ENCODE measurements at regions not wholly inside any gene's neighbourhood (a gene's known extent, or its start where the extent isn't known, plus 50 kb on each side); places are given as distances from the start of the nearest gene placed in this dataset.

DNA sequence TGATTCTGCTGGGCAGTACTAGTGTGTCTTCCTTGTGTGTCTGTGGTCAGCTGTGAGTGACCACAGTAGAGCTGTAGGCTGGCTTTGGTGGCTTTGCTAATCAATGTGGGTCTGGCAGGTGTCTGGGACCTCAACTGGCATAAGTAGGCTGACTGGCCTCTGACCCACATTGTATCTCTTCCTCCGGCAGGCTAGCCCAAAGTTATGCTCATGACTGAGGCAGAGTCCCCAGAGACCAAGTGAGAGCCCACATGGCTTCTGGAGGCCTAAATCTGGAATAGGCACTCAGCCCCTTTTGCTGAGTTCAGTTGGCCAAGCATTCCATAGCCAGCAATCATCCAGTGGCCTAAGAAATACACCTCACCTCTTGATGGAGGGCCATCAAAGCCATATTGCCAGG is 289.1 kb upstream of the SUCLG2 start:
- Histone ChIP-seq H3K36me3 (ENCODE audit: control insufficient read depth, insufficient read depth, low read length) (no peaks in the 10 kb centered on the region), H3K9me3 (no peaks in the 10 kb centered on the region), H3K4me1 (0 out of 2 replicates have a peak, but pooled peaks cover 9% of the 10 kb centered on the region), H3K27me3 (replicated peaks; ENCODE audit: control insufficient read depth, insufficient read depth, low read length) (no peaks in the 10 kb centered on the region), H3K4me3 (ENCODE audit: low read depth, low read length) (no peak overlapping the region)
- intact Hi-C loops (cut with micrococcal nuclease; ENCODE audit: unreplicated experiment), result no loop called here
- CTCF ChIA-PET, result no interaction called here
- no peak overlapping the region for H3K27ac Mint-ChIP-seq (ENCODE audit: unreplicated experiment)
- POLR2A ChIA-PET, result no interaction called here
- no peaks in the 10 kb centered on the region for H3K36me3 Mint-ChIP-seq (ENCODE audit: insufficient read depth, unreplicated experiment)
- no peak overlapping the region for H3K4me3 Mint-ChIP-seq (ENCODE audit: unreplicated experiment)
- no peaks in the 10 kb centered on the region for H3K27me3 Mint-ChIP-seq (ENCODE audit: insufficient read depth, unreplicated experiment)
- H3K4me1 Mint-ChIP-seq (ENCODE audit: low read depth, unreplicated experiment), result no peaks in the 10 kb centered on the region
- H3K9me3 Mint-ChIP-seq (ENCODE audit: unreplicated experiment), result no peaks in the 10 kb centered on the region
- TF ChIP-seq, protein P1, sequence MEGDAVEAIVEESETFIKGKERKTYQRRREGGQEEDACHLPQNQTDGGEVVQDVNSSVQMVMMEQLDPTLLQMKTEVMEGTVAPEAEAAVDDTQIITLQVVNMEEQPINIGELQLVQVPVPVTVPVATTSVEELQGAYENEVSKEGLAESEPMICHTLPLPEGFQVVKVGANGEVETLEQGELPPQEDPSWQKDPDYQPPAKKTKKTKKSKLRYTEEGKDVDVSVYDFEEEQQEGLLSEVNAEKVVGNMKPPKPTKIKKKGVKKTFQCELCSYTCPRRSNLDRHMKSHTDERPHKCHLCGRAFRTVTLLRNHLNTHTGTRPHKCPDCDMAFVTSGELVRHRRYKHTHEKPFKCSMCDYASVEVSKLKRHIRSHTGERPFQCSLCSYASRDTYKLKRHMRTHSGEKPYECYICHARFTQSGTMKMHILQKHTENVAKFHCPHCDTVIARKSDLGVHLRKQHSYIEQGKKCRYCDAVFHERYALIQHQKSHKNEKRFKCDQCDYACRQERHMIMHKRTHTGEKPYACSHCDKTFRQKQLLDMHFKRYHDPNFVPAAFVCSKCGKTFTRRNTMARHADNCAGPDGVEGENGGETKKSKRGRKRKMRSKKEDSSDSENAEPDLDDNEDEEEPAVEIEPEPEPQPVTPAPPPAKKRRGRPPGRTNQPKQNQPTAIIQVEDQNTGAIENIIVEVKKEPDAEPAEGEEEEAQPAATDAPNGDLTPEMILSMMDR (IDR thresholded peaks at IDR 0.05; ENCODE audit: insufficient read depth in 1 of 2, low read depth in 1 of 2, low read length in 1 of 2, severe bottlenecking in 1 of 2, unreplicated experiment in 1 of 2), result no peak
- no peak for DNase-seq
- BruUV-seq (replicated peaks), result no TSS peak

DNA sequence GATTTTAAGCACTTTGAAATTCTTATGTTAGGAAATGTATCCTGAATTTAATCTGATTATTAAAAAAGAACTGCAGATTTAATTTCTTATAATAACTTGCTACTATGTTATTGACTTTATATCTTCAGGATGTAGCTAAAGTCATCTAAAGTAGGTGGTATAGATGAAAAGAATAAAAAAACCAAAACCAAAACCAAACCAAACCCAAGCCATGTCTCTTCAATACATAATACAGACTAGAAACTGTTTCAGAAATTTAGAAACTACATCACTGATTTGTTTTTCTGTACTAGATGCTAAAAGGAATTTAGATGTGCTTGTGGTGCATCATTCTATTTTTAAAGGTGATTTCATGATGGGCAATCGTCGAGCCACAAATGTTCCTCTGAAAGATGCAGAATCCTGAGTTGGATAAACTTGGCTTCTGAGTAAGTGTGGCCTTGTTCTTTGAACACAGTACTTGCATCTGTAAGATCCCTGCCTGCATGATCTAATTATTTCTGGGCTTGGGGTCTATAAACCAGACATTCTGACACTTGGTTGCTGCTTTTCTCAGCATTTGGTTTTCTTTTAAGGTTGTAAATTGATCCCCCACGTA is 287.1 kb upstream of the SUCLG2 start:
- H3K4me3 Mint-ChIP-seq (ENCODE audit: unreplicated experiment), result no peak overlapping the region
- no peak overlapping the region for H3K27ac Mint-ChIP-seq (ENCODE audit: unreplicated experiment)
- no peaks in the 10 kb centered on the region for H3K9me3 Mint-ChIP-seq (ENCODE audit: unreplicated experiment)
- no peaks in the 10 kb centered on the region for H3K27me3 Mint-ChIP-seq (ENCODE audit: insufficient read depth, unreplicated experiment)
- H3K4me1 Mint-ChIP-seq (ENCODE audit: low read depth, unreplicated experiment), result no peaks in the 10 kb centered on the region
- Histone ChIP-seq H3K27me3 (replicated peaks; ENCODE audit: control insufficient read depth, insufficient read depth, low read length) (no peaks in the 10 kb centered on the region), H3K4me3 (ENCODE audit: low read depth, low read length) (no peak overlapping the region), H3K9me3 (no peaks in the 10 kb centered on the region), H3K4me1 (no peaks in the 10 kb centered on the region), H3K36me3 (ENCODE audit: control insufficient read depth, insufficient read depth, low read length) (no peaks in the 10 kb centered on the region)
- TF ChIP-seq, protein P1 (IDR thresholded peaks at IDR 0.05; ENCODE audit: insufficient read depth in 1 of 2, low read depth in 1 of 2, low read length in 1 of 2, severe bottlenecking in 1 of 2, unreplicated experiment in 1 of 2), result no peak
- ChIA-PET CTCF (no interaction called here), POLR2A (no interaction called here)
- no TSS peak for BruUV-seq (replicated peaks)
- no peaks in the 10 kb centered on the region for H3K36me3 Mint-ChIP-seq (ENCODE audit: insufficient read depth, unreplicated experiment)
- intact Hi-C loops (cut with micrococcal nuclease; ENCODE audit: unreplicated experiment), result no loop called here
- DNase-seq, result no peak

DNA sequence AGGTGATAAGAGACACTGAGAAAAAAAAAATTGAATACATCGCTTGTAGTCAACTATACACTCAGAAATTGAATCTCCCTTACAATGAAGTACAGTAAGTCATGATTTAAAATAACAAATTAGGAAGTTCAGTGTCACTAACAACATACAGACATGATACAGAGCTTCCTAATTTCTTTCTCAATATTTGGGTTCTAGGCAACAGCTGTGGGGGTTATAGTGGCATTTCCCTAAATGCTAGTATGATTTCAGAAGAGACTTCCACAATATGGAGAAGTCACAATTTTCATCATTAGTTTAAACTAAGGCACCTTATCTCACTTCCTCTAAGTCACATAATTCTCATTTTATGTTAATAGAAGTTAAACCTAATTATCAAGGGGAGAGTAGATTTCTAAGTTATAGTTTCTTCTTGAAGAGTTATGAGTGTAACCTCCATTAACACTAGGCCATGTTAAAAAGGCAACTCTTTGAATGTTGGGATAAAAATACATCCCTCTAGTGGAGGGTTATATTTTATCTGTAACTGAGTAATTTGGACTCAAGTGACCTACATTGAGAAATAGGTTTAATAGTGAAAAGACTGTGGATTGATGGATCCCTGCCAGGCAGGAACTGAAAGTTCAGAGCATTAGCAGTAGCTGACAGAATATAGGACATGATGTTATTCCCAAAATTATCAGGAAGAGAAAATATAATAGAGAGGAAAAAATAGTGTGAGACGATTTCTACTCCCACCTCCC is 286.0 kb upstream of the SUCLG2 start:
- ChIA-PET CTCF (no interaction called here), POLR2A (no interaction called here)
- H3K9me3 ChIP-seq, result no peaks in the 10 kb centered on the region; the same call in 1 of the 2 replicates
- Mint-ChIP-seq H3K36me3 (ENCODE audit: insufficient read depth, unreplicated experiment) (no peaks in the 10 kb centered on the region), H3K4me1 (ENCODE audit: low read depth, unreplicated experiment) (no peaks in the 10 kb centered on the region), H3K27ac (ENCODE audit: unreplicated experiment) (no peak overlapping the region), H3K27me3 (ENCODE audit: insufficient read depth, unreplicated experiment) (no peaks in the 10 kb centered on the region), H3K9me3 (ENCODE audit: unreplicated experiment) (no peaks in the 10 kb centered on the region), H3K4me3 (ENCODE audit: unreplicated experiment) (no peak overlapping the region)
- BruUV-seq (replicated peaks), result no TSS peak
- H3K27me3 ChIP-seq (replicated peaks; ENCODE audit: control insufficient read depth, insufficient read depth, low read length), result no peaks in the 10 kb centered on the region
- no peaks in the 10 kb centered on the region for H3K36me3 ChIP-seq (ENCODE audit: control insufficient read depth, insufficient read depth, low read length)
- intact Hi-C loops (cut with micrococcal nuclease; ENCODE audit: unreplicated experiment), result no loop called here
- H3K4me3 ChIP-seq (ENCODE audit: low read depth, low read length), result no peak overlapping the region
- no peak for DNase-seq
- TF ChIP-seq, protein P1 (IDR thresholded peaks at IDR 0.05; ENCODE audit: insufficient read depth in 1 of 2, low read depth in 1 of 2, low read length in 1 of 2, severe bottlenecking in 1 of 2, unreplicated experiment in 1 of 2), result no peak
- H3K4me1 ChIP-seq, result no peaks in the 10 kb centered on the region
